Activated T-helper 2 cell treated with anti-CD3 and anti-CD28 coated beads, Interferon-gamma antibody, Interleukin-2, Interleukin-4, amounts not matched to agents 10 μg/mL and 5 μg/mL and 100 μg/mL, durations not matched to agents 14 hours and 24 hours and 36 hours (primary cell): ENCODE measurements at regions not wholly inside any gene's neighbourhood (a gene's known extent, or its start where the extent isn't known, plus 50 kb on each side); places are given as distances from the start of the nearest gene placed in this dataset.

Source experiments
- DNase-seq: peaks from one replicate; pipeline ENCODE4 v3.0.0; 2021; ENCODE audit warnings: low spot score
- H3K27ac Mint-ChIP-seq: one replicate; pipeline ENCODE4 v1.8.0; 2021; ENCODE audit warnings: mixed read lengths
- H3K27me3 Mint-ChIP-seq: one replicate; pipeline ENCODE4 v1.8.0; 2021; ENCODE audit warnings: low read depth, mixed read lengths
- H3K36me3 Mint-ChIP-seq: one replicate; pipeline ENCODE4 v1.8.0; 2021; ENCODE audit warnings: low read depth, mixed read lengths
- H3K4me1 Mint-ChIP-seq: one replicate; pipeline ENCODE4 v1.8.0; 2021; ENCODE audit warnings: low read depth, mixed read lengths
- H3K4me3 Mint-ChIP-seq: one replicate; pipeline ENCODE4 v1.8.0; 2021; ENCODE audit warnings: low read depth, mild to moderate bottlenecking, moderate library complexity, mixed read lengths
- H3K9me3 Mint-ChIP-seq: one replicate; pipeline ENCODE4 v1.8.0; 2021; ENCODE audit warnings: mixed read lengths
- intact Hi-C: fragments of 100-400 bp; cut with micrococcal nuclease; formaldehyde crosslinking; loops from one replicate; pipeline ENCODE4 v1.15.1; 2023

GRCh38 chr4:42326524-42326923 lies 70.8 kb upstream of the SHISA3 start:
- intact Hi-C loops: no loop called here
- Mint-ChIP-seq H3K27ac (no peak overlapping the region), H3K36me3 (no peaks in the 10 kb centered on the region), H3K27me3 (no peaks in the 10 kb centered on the region), H3K9me3 (no peaks in the 10 kb centered on the region), H3K4me3 (no peak overlapping the region), H3K4me1 (no peaks in the 10 kb centered on the region)
- DNase-seq: no peak

- no peaks in the 10 kb centered on the region for H3K9me3 Mint-ChIP-seq
- intact Hi-C loops: no loop called here
- H3K27ac Mint-ChIP-seq: no peak overlapping the region
- no peaks in the 10 kb centered on the region for H3K4me1 Mint-ChIP-seq
- H3K4me3 Mint-ChIP-seq: no peak overlapping the region
- DNase-seq: no peak
- H3K27me3 Mint-ChIP-seq: no peaks in the 10 kb centered on the region
- H3K36me3 Mint-ChIP-seq: no peaks in the 10 kb centered on the region
Observed at GRCh38 chr4:42327323-42327722, 70.0 kb upstream of the SHISA3 start.

GRCh38 chr4:42328978-42329377 lies 68.3 kb upstream of the SHISA3 start:
- H3K4me1 Mint-ChIP-seq: no peaks in the 10 kb centered on the region
- H3K4me3 Mint-ChIP-seq: no peak overlapping the region
- H3K27ac Mint-ChIP-seq: no peak overlapping the region
- DNase-seq: no peak
- H3K27me3 Mint-ChIP-seq: no peaks in the 10 kb centered on the region
- H3K9me3 Mint-ChIP-seq: no peaks in the 10 kb centered on the region
- intact Hi-C loops: no loop called here
- H3K36me3 Mint-ChIP-seq: no peaks in the 10 kb centered on the region

- Mint-ChIP-seq H3K27me3 (no peaks in the 10 kb centered on the region), H3K4me1 (no peaks in the 10 kb centered on the region), H3K9me3 (no peaks in the 10 kb centered on the region), H3K4me3 (no peak overlapping the region), H3K27ac (no peak overlapping the region), H3K36me3 (no peaks in the 10 kb centered on the region)
- intact Hi-C loops: no loop called here
- no peak for DNase-seq
Observed at GRCh38 chr4:42329421-42329820, 67.9 kb upstream of the SHISA3 start.

GRCh38 chr4:42330002-42330592 lies 67.2 kb upstream of the SHISA3 start:
- intact Hi-C loops: no loop called here
- Mint-ChIP-seq H3K27me3 (no peaks in the 10 kb centered on the region), H3K4me3 (no peak overlapping the region), H3K9me3 (no peaks in the 10 kb centered on the region), H3K4me1 (no peaks in the 10 kb centered on the region), H3K27ac (no peak overlapping the region), H3K36me3 (no peaks in the 10 kb centered on the region)
- DNase-seq: no peak

- intact Hi-C loops: no loop called here
- no peak overlapping the region for H3K27ac Mint-ChIP-seq
- H3K9me3 Mint-ChIP-seq: no peaks in the 10 kb centered on the region
- no peaks in the 10 kb centered on the region for H3K36me3 Mint-ChIP-seq
- no peaks in the 10 kb centered on the region for H3K27me3 Mint-ChIP-seq
- DNase-seq: no peak
- no peaks in the 10 kb centered on the region for H3K4me1 Mint-ChIP-seq
- no peak overlapping the region for H3K4me3 Mint-ChIP-seq
Observed at GRCh38 chr4:42331040-42331439, 66.2 kb upstream of the SHISA3 start.

GRCh38 chr4:42331914-42332368 lies 65.3 kb upstream of the SHISA3 start:
- DNase-seq: no peak
- Mint-ChIP-seq H3K9me3 (no peaks in the 10 kb centered on the region), H3K36me3 (no peaks in the 10 kb centered on the region), H3K4me1 (no peaks in the 10 kb centered on the region), H3K27me3 (no peaks in the 10 kb centered on the region), H3K27ac (no peak overlapping the region), H3K4me3 (no peak overlapping the region)
- intact Hi-C loops: no loop called here

- Mint-ChIP-seq H3K4me3 (no peak overlapping the region), H3K4me1 (no peaks in the 10 kb centered on the region), H3K27me3 (peaks cover 2% of the 10 kb centered on the region), H3K36me3 (no peaks in the 10 kb centered on the region), H3K27ac (no peak overlapping the region), H3K9me3 (no peaks in the 10 kb centered on the region)
- no peak for DNase-seq
- intact Hi-C loops: no loop called here
Observed at GRCh38 chr4:42339935-42340406, 57.3 kb upstream of the SHISA3 start.

GRCh38 chr4:42341518-42342026 lies 55.7 kb upstream of the SHISA3 start:
- Mint-ChIP-seq H3K27me3 (peaks cover 2% of the 10 kb centered on the region), H3K36me3 (no peaks in the 10 kb centered on the region), H3K9me3 (no peaks in the 10 kb centered on the region), H3K4me1 (no peaks in the 10 kb centered on the region), H3K4me3 (no peak overlapping the region), H3K27ac (no peak overlapping the region)
- intact Hi-C loops: no loop called here
- no peak for DNase-seq

GRCh38 chr4:42342459-42342858 lies 54.8 kb upstream of the SHISA3 start:
- Mint-ChIP-seq H3K4me1 (no peaks in the 10 kb centered on the region), H3K9me3 (no peaks in the 10 kb centered on the region), H3K4me3 (no peak overlapping the region), H3K36me3 (no peaks in the 10 kb centered on the region), H3K27me3 (peaks cover 2% of the 10 kb centered on the region), H3K27ac (no peak overlapping the region)
- no peak for DNase-seq
- intact Hi-C loops: no loop called here

- Mint-ChIP-seq H3K4me1 (no peaks in the 10 kb centered on the region), H3K27ac (no peak overlapping the region), H3K4me3 (no peak overlapping the region), H3K27me3 (peaks cover 2% of the 10 kb centered on the region), H3K9me3 (no peaks in the 10 kb centered on the region), H3K36me3 (no peaks in the 10 kb centered on the region)
- no peak for DNase-seq
- intact Hi-C loops: no loop called here
Observed at GRCh38 chr4:42344309-42344708, 53.0 kb upstream of the SHISA3 start.

- Mint-ChIP-seq H3K36me3 (no peaks in the 10 kb centered on the region), H3K27me3 (peaks cover 2% of the 10 kb centered on the region), H3K4me3 (no peak overlapping the region), H3K4me1 (no peaks in the 10 kb centered on the region), H3K27ac (no peak overlapping the region), H3K9me3 (no peaks in the 10 kb centered on the region)
- intact Hi-C loops: no loop called here
- DNase-seq: no peak
Observed at GRCh38 chr4:42344749-42345148, 52.5 kb upstream of the SHISA3 start.

- H3K27ac Mint-ChIP-seq: no peak overlapping the region
- DNase-seq: no peak
- H3K4me1 Mint-ChIP-seq: no peaks in the 10 kb centered on the region
- H3K36me3 Mint-ChIP-seq: no peaks in the 10 kb centered on the region
- intact Hi-C loops: no loop called here
- no peaks in the 10 kb centered on the region for H3K9me3 Mint-ChIP-seq
- H3K4me3 Mint-ChIP-seq: no peak overlapping the region
- H3K27me3 Mint-ChIP-seq: no peaks in the 10 kb centered on the region
Observed at GRCh38 chr4:42345962-42346544, 51.2 kb upstream of the SHISA3 start.
